IPS DF 6.9 (cell line): ENCODE measurements at regions not wholly inside any gene's neighbourhood (a gene's known extent, or its start where the extent isn't known, plus 50 kb on each side); places are given as distances from the start of the nearest gene placed in this dataset.

ENCODE experiments used
- DNase-seq: peaks from one replicate; pipeline ENCODE4 v3.0.0-alpha.2; 2013; ENCODE audit warnings: low read depth, low spot score
- H3K27ac ChIP-seq: one replicate; pipeline ENCODE4 v1.5.1; 2013; ENCODE audit warnings: low read length, control low read depth
- H3K27me3 ChIP-seq: 2 replicates; pipeline ENCODE4 v1.6.1; 2013; ENCODE audit warnings: mild to moderate bottlenecking, low read length; ENCODE audit not compliant: control insufficient read depth, insufficient read depth
- H3K36me3 ChIP-seq: 2 replicates; pipeline ENCODE4 v1.6.1; 2013; ENCODE audit warnings: low read length; ENCODE audit not compliant: control insufficient read depth, insufficient read depth
- H3K4me1 ChIP-seq: 2 replicates; pipeline ENCODE4 v1.6.1; 2013; ENCODE audit warnings: low read length; ENCODE audit not compliant: control insufficient read depth, insufficient read depth
- H3K4me3 ChIP-seq: 2 replicates; pipeline ENCODE4 v1.5.1; 2013; ENCODE audit warnings: mild to moderate bottlenecking, low read length
- H3K9me3 ChIP-seq: 2 replicates; pipeline ENCODE4 v1.6.1; 2013; ENCODE audit warnings: low read length, inconsistent platforms; ENCODE audit not compliant: control insufficient read depth, insufficient read depth
- WGBS: extraction: QIAGEN DNeasy Blood & Tissue Kit; methylation state at CpG from one replicate; pipeline ENCODE4 v1.1.7; 2013; ENCODE audit warnings: mixed read lengths, missing lambda C conversion rate; ENCODE audit not compliant: insufficient read length, insufficient coverage; 5-methylcytosine and 5-hydroxymethylcytosine counted together

DNA sequence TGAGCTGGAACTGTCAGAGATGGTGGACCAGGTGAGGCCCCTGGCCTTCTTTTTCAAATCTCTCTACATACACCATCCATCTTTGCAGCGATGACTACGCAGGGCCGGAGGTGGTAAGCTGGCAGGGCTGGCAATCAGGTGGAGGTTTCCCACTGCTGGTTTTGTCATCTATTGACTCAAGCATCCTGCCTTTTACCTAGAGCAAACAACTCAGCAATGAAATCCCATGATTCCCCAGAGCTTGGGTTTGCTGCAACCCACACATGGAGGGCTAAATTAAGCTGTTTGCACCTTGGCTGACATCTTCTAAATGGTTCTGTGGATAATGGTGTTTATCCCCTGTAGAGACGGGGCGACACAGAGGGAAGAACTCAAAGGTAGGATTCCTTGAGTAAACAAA is 170.2 kb downstream of the SCP2D1 start:
- no peak overlapping the region for H3K27ac ChIP-seq
- H3K4me3 ChIP-seq, result no peak overlapping the region
- H3K4me1 ChIP-seq, result peaks cover 1% of the 10 kb centered on the region; the same call in 1 of the 2 replicates
- WGBS, result no CpG with 5 or more reads among the region's 5 CpGs
- H3K36me3 ChIP-seq, result no peaks in the 10 kb centered on the region
- no peaks in the 10 kb centered on the region for H3K9me3 ChIP-seq
- H3K27me3 ChIP-seq, result no peaks in the 10 kb centered on the region
- DNase-seq, result no peak

DNA sequence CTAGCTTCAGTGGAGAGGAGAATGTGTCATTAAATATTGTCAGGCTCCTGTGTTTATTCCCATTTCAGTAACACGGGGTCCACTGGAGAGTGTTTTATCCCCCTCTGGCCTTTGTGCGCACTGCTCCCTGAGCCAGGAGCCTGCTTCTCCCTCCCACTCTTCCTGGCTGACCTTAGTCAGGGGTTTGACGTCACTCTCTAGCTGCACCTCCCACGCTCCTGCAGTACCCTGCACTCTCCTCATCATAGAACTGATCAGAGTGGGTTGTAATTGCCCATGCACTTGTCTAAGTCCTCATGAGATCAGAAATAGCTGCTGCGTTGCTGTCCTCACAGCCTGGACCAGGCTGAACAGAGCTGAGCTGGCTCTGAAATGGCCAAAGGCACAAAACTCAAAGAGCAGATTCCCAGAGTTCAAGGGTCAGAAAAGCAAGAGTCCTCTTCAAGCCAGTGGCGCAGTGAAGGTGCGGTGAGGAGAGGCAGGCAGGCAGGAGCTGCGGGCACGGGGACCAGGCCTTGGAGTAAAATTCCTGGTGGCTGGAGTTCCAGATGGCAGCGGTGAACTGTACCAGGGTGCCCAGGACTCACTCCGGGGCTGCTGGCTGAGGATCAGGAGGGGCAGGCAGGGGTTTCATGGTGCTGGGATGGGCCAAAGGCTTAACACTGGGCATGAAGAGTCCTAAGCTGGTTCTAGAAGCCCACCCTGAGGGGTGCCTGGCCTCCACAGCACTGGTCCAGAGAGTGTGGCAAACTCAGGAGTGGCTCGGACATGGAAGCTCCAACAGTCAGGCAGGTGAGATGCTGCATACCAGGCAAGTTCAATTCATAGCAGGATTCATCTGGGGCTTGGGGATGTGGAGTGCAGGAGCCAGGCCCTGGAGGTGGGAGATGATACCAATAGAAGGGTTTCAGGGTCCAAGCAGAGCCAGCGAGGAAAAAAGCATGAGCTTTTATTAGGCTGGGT is 170.9 kb downstream of the SCP2D1 start:
- H3K4me1 ChIP-seq, result peaks cover 1% of the 10 kb centered on the region; the same call in 1 of the 2 replicates
- H3K27me3 ChIP-seq, result no peaks in the 10 kb centered on the region
- no peaks in the 10 kb centered on the region for H3K36me3 ChIP-seq
- no peak overlapping the region for H3K4me3 ChIP-seq
- no peaks in the 10 kb centered on the region for H3K9me3 ChIP-seq
- DNase-seq, result no peak
- H3K27ac ChIP-seq, result no peak overlapping the region
- no CpG with 5 or more reads among the region's 13 CpGs for WGBS

DNA sequence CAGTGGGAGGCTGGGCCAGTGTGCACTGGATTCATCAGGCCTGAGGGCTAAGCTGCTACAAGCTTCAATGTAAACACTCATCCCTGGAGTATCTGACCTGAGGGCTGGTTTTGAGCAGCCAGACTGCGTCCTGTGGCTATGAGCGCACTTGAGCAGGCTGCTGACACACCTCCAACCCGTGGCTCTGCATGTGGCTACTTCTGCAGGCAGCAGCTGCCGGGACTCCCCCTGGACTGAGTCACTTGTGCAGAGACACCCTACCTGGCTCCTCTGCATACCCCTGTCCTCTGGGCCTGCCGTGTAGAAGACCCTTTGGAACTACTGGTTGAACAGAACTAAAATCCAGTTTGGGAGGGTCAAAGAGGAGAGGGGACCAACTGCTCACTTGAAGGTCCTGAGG is 172.0 kb downstream of the SCP2D1 start:
- WGBS, result no CpG with 5 or more reads among the region's 5 CpGs
- Histone ChIP-seq H3K36me3 (no peaks in the 10 kb centered on the region), H3K4me3 (no peak overlapping the region), H3K27ac (no peak overlapping the region), H3K4me1 (peaks cover 1% of the 10 kb centered on the region; the same call in 1 of the 2 replicates), H3K27me3 (no peaks in the 10 kb centered on the region), H3K9me3 (no peaks in the 10 kb centered on the region)
- DNase-seq, result no peak

DNA sequence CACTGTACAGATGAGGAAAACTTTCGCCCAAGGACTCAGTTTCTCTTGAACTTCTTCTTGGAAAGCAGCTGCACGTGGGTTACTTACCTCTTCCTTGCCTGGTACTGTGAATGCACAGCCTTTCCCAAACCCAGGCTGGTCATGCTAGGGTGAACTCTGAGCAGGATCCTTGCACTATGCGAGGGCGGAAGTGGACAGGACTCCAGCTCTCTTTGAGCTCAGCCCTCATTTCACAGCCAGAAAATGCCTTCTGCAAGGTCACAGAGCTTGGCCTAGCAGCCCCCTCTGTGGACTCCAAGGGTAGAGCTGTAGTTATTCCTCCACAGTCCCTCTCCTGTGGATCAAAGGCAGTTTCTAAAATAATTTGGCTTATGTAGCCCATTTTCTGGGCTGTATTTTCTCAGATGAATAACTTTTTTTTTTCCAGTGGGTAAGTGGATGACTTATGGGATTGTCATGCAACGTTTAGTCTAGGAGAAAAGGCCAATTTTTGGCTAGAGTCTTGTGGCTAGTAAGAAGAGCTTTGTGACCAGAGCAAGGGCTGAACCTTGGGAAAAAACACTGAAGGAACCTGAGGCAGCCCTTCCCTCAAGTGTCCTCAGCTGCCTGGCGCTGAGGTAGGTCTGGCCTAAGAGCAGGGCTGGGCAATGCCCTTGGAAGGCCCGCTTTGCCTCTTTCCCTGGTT is 172.7 kb downstream of the SCP2D1 start:
- H3K4me3 ChIP-seq, result no peak overlapping the region
- no CpG with 5 or more reads among the region's 7 CpGs for WGBS
- H3K27me3 ChIP-seq, result no peaks in the 10 kb centered on the region
- no peaks in the 10 kb centered on the region for H3K36me3 ChIP-seq
- no peaks in the 10 kb centered on the region for H3K9me3 ChIP-seq
- DNase-seq, result no peak
- H3K4me1 ChIP-seq, result peaks cover 1% of the 10 kb centered on the region; the same call in 1 of the 2 replicates
- H3K27ac ChIP-seq, result no peak overlapping the region

DNA sequence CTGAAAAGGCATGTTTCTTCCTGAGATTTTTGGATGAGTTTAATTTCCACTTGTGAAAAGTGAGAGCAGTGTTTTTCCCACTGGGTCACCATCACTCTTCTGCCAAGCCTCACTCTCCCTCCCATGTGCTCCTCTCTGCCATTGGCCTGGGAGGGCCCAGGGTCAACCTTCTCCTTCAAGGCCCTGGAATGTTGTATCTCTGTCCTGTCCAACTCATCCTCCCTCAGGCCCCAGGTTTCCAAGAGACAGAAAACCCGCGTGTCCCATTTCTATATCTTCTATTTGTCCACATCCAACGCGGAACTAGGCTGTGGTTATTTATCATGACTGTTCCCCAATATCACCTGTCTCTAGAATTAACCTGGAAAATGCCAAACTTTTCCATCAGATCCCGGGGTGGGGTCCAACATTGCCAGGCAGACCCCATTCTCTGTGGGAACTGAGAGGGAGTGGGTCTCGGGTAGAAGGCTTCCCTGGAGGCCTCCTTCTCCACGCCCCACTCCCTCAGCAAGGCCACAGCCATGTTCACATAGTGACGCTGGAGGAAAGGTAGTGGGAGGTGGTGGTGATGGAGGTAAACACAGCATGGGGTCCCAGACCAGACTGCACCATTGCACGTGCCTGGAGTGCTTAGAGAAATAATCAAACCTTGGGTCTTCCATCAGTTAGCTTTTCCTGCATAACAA is 173.5 kb downstream of the SCP2D1 start:
- no peak for DNase-seq

DNA sequence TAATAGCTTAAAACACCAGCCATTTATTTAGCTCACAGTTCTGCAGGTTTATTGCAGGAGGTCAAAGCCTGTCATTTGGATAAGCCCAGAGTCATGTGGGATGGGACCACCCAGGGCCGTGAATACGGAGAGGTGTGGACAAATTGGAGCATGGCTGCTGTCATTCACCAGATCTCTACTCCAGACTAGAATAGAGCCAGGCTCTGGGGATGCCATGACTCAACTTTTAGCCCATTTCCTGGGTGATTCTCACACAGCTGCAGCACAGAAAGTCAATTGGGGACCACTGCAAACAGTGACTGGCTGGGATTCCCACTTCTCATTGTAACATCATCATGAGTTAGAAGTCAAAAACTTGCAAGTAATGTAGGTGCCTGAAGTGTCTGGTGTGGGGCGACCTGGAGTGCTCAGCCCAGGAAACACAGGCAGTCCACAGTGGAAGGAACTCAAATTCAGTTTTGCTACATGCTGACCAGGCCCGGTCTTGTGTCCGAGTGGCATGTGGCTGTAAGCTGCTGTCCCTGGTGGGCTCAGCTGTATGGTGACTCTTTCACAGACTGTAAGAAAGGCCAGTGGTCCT is 174.3 kb downstream of the SCP2D1 start:
- Histone ChIP-seq H3K27me3 (no peaks in the 10 kb centered on the region), H3K9me3 (no peaks in the 10 kb centered on the region), H3K27ac (no peak overlapping the region), H3K4me1 (peaks cover 1% of the 10 kb centered on the region; the same call in 1 of the 2 replicates), H3K36me3 (no peaks in the 10 kb centered on the region), H3K4me3 (no peak overlapping the region)
- no peak for DNase-seq
- WGBS, result no CpG with 5 or more reads among the region's 5 CpGs

More for the DNA sequence above, 173.5 kb downstream of the SCP2D1 start:
- H3K36me3 ChIP-seq, result no peaks in the 10 kb centered on the region
- peaks cover 1% of the 10 kb centered on the region; the same call in 1 of the 2 replicates for H3K4me1 ChIP-seq
- H3K4me3 ChIP-seq, result no peak overlapping the region
- no peaks in the 10 kb centered on the region for H3K9me3 ChIP-seq
- no peaks in the 10 kb centered on the region for H3K27me3 ChIP-seq
- H3K27ac ChIP-seq, result no peak overlapping the region
- WGBS, result no CpG with 5 or more reads among the region's 9 CpGs

DNA sequence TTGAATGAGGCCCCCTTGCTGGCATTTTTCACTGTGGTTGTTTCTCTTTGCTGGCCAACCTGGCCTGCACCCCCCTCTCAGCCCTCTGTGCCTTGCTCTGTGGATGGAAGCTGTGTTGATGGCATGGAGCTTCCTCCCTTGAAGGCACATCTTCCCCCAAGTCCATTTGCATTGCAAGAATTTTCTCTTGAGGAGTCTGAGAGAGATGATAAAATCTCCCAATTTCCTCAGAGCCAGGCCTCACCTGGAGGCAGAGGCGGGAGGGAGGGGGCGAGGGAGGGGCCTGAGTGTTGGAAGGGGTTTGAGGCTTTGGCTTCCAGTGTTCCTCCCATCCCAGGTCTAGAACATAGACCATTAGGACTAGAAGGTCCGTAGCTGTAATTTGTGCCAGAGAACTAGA is 175.1 kb downstream of the SCP2D1 start:
- Histone ChIP-seq H3K4me1 (peaks cover 1% of the 10 kb centered on the region; the same call in 1 of the 2 replicates), H3K27ac (no peak overlapping the region), H3K4me3 (no peak overlapping the region), H3K36me3 (no peaks in the 10 kb centered on the region), H3K9me3 (no peaks in the 10 kb centered on the region), H3K27me3 (no peaks in the 10 kb centered on the region)
- WGBS, result no CpG with 5 or more reads among the region's 3 CpGs
- DNase-seq, result no peak

DNA sequence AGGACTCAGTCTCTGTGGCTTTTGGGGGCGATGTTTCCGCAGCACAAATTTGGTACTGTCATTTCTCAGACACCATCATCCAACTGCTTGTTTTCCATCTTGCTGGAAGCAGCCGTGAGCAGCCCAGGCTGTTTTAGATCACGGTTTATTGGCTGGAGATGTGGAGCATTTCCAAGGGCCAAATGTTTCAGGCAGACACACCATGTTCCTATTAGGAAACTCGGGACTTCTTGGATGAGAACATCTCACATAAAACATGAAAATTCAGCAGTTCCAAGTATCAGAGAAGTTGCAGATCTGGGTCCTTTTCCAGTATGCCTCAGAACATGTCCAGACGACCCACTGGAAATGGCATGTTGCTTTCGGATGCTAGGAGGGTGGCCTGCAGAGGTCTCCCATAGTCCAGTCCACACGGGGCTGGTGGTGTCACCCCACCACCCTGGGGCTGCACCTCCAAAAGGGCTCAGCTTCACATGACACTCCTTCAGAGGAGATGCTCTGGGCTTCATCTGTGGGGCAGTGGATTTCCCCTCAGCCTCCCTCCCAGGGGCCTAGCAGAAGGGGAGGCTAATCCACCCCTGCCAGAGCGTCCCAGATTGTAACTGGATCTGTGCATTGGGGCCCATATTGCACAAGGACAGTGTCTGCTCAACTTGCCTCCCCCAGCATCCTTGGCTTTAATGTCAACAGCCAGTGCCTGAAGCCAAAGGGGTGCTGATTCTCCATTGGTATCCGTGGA is 176.3 kb downstream of the SCP2D1 start:
- H3K4me3 ChIP-seq, result no peak overlapping the region
- H3K9me3 ChIP-seq, result no peaks in the 10 kb centered on the region
- H3K4me1 ChIP-seq, result no peaks in the 10 kb centered on the region
- H3K36me3 ChIP-seq, result no peaks in the 10 kb centered on the region
- WGBS, result no CpG with 5 or more reads among the region's 10 CpGs
- no peaks in the 10 kb centered on the region for H3K27me3 ChIP-seq
- no peak overlapping the region for H3K27ac ChIP-seq
- no peak for DNase-seq

DNA sequence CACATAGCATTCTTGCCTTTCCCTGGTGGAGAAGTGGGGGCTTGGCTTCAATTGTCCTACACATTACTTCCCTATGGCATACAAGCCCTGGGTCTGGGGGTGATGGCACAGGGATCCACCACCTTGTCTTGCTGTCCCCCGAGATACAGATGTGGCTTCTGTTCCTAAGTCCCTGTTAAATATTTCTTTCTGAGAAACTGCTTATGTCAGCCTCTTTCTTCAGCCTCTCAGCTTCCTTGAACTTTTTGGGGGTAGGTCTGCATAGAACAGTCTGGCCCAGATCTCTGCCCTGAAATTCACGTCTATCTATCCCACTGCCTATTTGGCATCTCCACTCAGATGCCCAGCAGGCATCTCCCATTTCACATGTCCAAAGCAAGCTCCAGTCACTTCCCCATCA is 177.4 kb downstream of the SCP2D1 start:
- H3K27ac ChIP-seq, result no peak overlapping the region
- no peak for DNase-seq
- H3K9me3 ChIP-seq, result no peaks in the 10 kb centered on the region
- WGBS, result no CpG with 5 or more reads among the region's 2 CpGs
- no peaks in the 10 kb centered on the region for H3K4me1 ChIP-seq
- H3K36me3 ChIP-seq, result no peaks in the 10 kb centered on the region
- no peaks in the 10 kb centered on the region for H3K27me3 ChIP-seq
- H3K4me3 ChIP-seq, result no peak overlapping the region
